Vagina (tissue), 2 donors: ENCODE measurements at regions not wholly inside any gene's neighbourhood (a gene's known extent, or its start where the extent isn't known, plus 50 kb on each side); places are given as distances from the start of the nearest gene placed in this dataset.

ENCODE experiments used
- DNase-seq, 2 donors: peaks; one replicate each; pipeline ENCODE4 v3.0.0-alpha.2; 2017; ENCODE audit errors: extremely low spot score in 2 of 2
- H3K27ac ChIP-seq: fragments of 200-600 bp; sonication (generic); one replicate; pipeline ENCODE4 v1.5.1; 2019
- H3K27me3 ChIP-seq: fragments of 200-600 bp; sonication (generic); one replicate; pipeline ENCODE4 v1.5.1; 2019
- H3K36me3 ChIP-seq, 2 donors: fragments of 200-600 bp; sonication (generic); one replicate each; pipeline ENCODE4 v1.5.1; 2017 to 2019
- H3K4me1 ChIP-seq: fragments of 200-600 bp; sonication (generic); one replicate; pipeline ENCODE4 v1.5.1; 2019
- H3K4me3 ChIP-seq, 2 donors: fragments of 200-600 bp; sonication (generic); 1 replicate in 1 of 2; 2 replicates in 1 of 2; pipeline ENCODE4 v1.5.1; 2016 to 2019
- H3K9me3 ChIP-seq: fragments of 200-600 bp; sonication (generic); one replicate; pipeline ENCODE4 v1.5.1; 2019
- POLR2A ChIP-seq, 2 donors: fragments of 450-650 bp; IDR thresholded peaks; one replicate each; pipeline ENCODE4 v1.6.1; 2017; ENCODE audit warnings: antibody characterized with exemption in 2 of 2, mild to moderate bottlenecking in 2 of 2, moderate library complexity in 2 of 2
- POLR2AphosphoS5 ChIP-seq, 2 donors: sonication (generic); formaldehyde crosslinking; IDR thresholded peaks; one replicate each; pipeline ENCODE4 v1.9.0; 2017; ENCODE audit warnings: antibody characterized with exemption in 2 of 2, mild to moderate bottlenecking in 2 of 2, low read depth in 1 of 2; ENCODE audit not compliant: insufficient read depth in 1 of 2
- intact Hi-C: fragments of 100-400 bp; cut with DNase I; formaldehyde crosslinking; loops from one replicate; pipeline ENCODE4 v1.15.1; 2023
- TF ChIP-seq, protein P1 (sequence below), 3 experiments: fragments of 450-650 bp in 2 of 3; fragments of 200-600 bp in 1 of 3; sonication (generic) in 1 of 3; IDR thresholded peaks; one replicate each; pipeline ENCODE4 v1.5.1; 2017 to 2019; ENCODE audit warnings: antibody characterized with exemption in 3 of 3, mild to moderate bottlenecking in 2 of 3, moderate library complexity in 2 of 3

DNA sequence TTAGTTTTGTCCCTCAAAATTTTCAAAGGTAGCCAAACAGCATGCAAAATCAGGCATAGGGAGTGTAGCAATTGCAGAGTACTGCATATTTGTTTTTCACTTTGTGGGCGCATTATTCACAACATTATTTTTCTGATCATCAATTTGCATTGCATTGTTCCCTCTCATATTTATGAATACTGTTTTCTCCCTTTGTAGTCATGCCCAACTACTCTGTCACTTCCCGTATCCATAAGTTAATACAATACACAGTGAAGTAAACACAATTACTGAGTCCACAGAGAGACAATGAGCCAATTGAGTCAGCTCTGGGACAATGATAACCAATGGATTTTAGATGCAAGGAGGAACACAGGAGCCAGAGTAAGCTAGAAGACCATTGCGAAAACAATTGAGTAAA is 944.0 kb upstream of the ADGRL4 start:
- H3K36me3 ChIP-seq = no peaks in the 10 kb centered on the region
- intact Hi-C loops = no loop called here
- no peaks in the 10 kb centered on the region for H3K27me3 ChIP-seq
- DNase-seq = no peak
- TF ChIP-seq, protein P1, sequence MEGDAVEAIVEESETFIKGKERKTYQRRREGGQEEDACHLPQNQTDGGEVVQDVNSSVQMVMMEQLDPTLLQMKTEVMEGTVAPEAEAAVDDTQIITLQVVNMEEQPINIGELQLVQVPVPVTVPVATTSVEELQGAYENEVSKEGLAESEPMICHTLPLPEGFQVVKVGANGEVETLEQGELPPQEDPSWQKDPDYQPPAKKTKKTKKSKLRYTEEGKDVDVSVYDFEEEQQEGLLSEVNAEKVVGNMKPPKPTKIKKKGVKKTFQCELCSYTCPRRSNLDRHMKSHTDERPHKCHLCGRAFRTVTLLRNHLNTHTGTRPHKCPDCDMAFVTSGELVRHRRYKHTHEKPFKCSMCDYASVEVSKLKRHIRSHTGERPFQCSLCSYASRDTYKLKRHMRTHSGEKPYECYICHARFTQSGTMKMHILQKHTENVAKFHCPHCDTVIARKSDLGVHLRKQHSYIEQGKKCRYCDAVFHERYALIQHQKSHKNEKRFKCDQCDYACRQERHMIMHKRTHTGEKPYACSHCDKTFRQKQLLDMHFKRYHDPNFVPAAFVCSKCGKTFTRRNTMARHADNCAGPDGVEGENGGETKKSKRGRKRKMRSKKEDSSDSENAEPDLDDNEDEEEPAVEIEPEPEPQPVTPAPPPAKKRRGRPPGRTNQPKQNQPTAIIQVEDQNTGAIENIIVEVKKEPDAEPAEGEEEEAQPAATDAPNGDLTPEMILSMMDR (IDR thresholded peaks at IDR 0.05) = no peak
- no peak for TF ChIP-seq POLR2AphosphoS5 (IDR thresholded peaks at IDR 0.05; ENCODE audit: insufficient read depth in 1 of 2, low read depth in 1 of 2)
- no peak for TF ChIP-seq POLR2A (IDR thresholded peaks at IDR 0.05)
- no peaks in the 10 kb centered on the region for H3K9me3 ChIP-seq
- H3K27ac ChIP-seq = no peak overlapping the region
- H3K4me1 ChIP-seq = no peaks in the 10 kb centered on the region
- H3K4me3 ChIP-seq = no peak overlapping the region

DNA sequence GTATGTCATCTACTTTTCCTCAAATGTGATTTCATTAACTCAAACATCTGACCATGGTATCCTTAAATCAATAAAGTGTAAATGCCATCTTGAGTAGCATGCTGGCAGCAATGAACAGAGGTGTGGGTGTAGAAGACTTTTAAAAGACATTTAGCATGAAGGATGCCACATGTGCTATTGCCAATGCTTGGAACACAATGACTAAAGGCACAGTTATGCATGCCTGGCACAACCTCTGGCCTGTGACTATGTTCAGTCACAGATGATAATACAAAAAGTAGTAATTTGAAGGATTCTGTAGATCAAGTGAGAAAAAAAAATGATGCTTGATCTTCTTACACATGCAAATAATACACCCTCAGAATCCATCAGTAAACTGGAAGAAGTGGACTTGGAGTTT is 938.9 kb upstream of the ADGRL4 start:
- no peak overlapping the region for H3K27ac ChIP-seq
- no peaks in the 10 kb centered on the region for H3K9me3 ChIP-seq
- TF ChIP-seq, protein P1 (IDR thresholded peaks at IDR 0.05) = no peak
- TF ChIP-seq POLR2AphosphoS5 (IDR thresholded peaks at IDR 0.05; ENCODE audit: insufficient read depth in 1 of 2, low read depth in 1 of 2) (no peak), POLR2A (IDR thresholded peaks at IDR 0.05) (no peak)
- DNase-seq = no peak
- no peaks in the 10 kb centered on the region for H3K36me3 ChIP-seq
- H3K4me3 ChIP-seq = no peak overlapping the region
- no peaks in the 10 kb centered on the region for H3K4me1 ChIP-seq
- no peaks in the 10 kb centered on the region for H3K27me3 ChIP-seq
- intact Hi-C loops = no loop called here

DNA sequence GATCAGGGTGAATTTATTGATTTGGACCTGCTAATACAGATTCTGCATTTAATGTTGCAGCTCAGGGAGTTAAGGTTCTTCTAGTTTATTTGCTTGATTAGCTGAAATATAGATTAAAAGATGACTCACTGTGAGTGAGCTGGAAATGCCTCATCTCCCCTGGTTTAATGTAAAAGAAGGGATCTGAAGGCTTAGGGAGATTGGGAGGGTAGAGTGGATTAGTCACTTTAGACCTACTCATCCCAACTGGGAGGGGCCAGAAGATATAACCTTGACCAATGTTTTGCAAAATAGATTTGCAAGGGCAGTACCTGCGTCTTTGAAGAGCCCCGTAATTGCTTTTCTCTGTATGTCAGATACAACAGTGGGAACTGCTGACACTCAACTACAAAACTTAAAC is 922.8 kb upstream of the ADGRL4 start:
- intact Hi-C loops = no loop called here
- no peak overlapping the region for H3K4me3 ChIP-seq
- H3K36me3 ChIP-seq = no peaks in the 10 kb centered on the region
- H3K27ac ChIP-seq = no peak overlapping the region
- no peaks in the 10 kb centered on the region for H3K4me1 ChIP-seq
- H3K9me3 ChIP-seq = no peaks in the 10 kb centered on the region
- no peak for DNase-seq
- no peaks in the 10 kb centered on the region for H3K27me3 ChIP-seq
- TF ChIP-seq, protein P1 (IDR thresholded peaks at IDR 0.05) = no peak
- TF ChIP-seq POLR2AphosphoS5 (IDR thresholded peaks at IDR 0.05; ENCODE audit: insufficient read depth in 1 of 2, low read depth in 1 of 2) (no peak), POLR2A (IDR thresholded peaks at IDR 0.05) (no peak)

DNA sequence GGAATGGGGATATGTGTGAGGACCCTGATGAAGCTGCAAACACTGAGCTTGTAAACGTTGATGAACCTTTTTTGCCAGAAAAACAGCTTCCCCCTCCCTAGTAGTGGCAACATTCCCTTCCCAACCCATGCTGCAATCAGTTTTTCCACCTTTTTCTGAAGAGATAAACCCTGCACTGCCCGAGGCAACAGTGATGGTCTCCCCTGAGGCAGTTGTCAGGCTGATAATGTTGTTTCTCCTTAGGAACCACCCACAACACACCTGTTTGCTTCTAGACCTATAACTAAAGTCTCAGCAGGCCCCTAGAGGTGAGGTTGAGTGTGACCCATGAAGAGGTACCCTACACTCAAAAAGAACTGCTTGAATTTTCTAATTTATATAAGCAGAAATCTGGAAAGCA is 922.4 kb upstream of the ADGRL4 start:
- no peaks in the 10 kb centered on the region for H3K4me1 ChIP-seq
- H3K9me3 ChIP-seq = no peaks in the 10 kb centered on the region
- TF ChIP-seq POLR2AphosphoS5 (IDR thresholded peaks at IDR 0.05; ENCODE audit: insufficient read depth in 1 of 2, low read depth in 1 of 2) = no peak
- TF ChIP-seq POLR2A (IDR thresholded peaks at IDR 0.05) = no peak
- TF ChIP-seq, protein P1 (IDR thresholded peaks at IDR 0.05) = no peak
- H3K27me3 ChIP-seq = no peaks in the 10 kb centered on the region
- intact Hi-C loops = no loop called here
- H3K36me3 ChIP-seq = no peaks in the 10 kb centered on the region
- no peak for DNase-seq
- H3K4me3 ChIP-seq = no peak overlapping the region
- H3K27ac ChIP-seq = no peak overlapping the region

- H3K9me3 ChIP-seq = no peaks in the 10 kb centered on the region
- intact Hi-C loops = no loop called here
Measured at GRCh38 chr1:79920960-79921669, 914.6 kb upstream of the ADGRL4 start.

More at GRCh38 chr1:79920960-79921669, 914.6 kb upstream of the ADGRL4 start:
- Histone ChIP-seq H3K27me3 (no peaks in the 10 kb centered on the region), H3K4me1 (no peaks in the 10 kb centered on the region), H3K36me3 (no peaks in the 10 kb centered on the region), H3K27ac (no peak overlapping the region), H3K4me3 (no peak overlapping the region)
- no peak for DNase-seq
- TF ChIP-seq POLR2A (IDR thresholded peaks at IDR 0.05) (no peak), POLR2AphosphoS5 (IDR thresholded peaks at IDR 0.05; ENCODE audit: insufficient read depth in 1 of 2, low read depth in 1 of 2) (no peak)
- TF ChIP-seq, protein P1 (IDR thresholded peaks at IDR 0.05) = no peak
